Daoy (cell line): ENCODE measurements at regions not wholly inside any gene's neighbourhood (a gene's known extent, or its start where the extent isn't known, plus 50 kb on each side); places are given as distances from the start of the nearest gene placed in this dataset.

Source experiments
- DNase-seq: peaks from one replicate; pipeline ENCODE4 v3.0.0-alpha.2; 2015; ENCODE audit warnings: low read depth

GRCh38 chr7:22005151-22005550 lies 59.5 kb upstream of the CDCA7L start:
- DNase-seq = no peak

GRCh38 chr7:22002726-22003125 lies 57.0 kb upstream of the CDCA7L start:
- DNase-seq = no peak

- peak; percentile 64 for DNase-seq
Observed at GRCh38 chr7:22001345-22002004, 55.8 kb upstream of the CDCA7L start.

GRCh38 chr7:21999896-22000295 lies 54.2 kb upstream of the CDCA7L start:
- peak; percentile 56 for DNase-seq

- no peak for DNase-seq
Observed at GRCh38 chr7:21996641-21997040, 50.9 kb upstream of the CDCA7L start.
